AG04450 (cell line): ENCODE measurements at regions not wholly inside any gene's neighbourhood (a gene's known extent, or its start where the extent isn't known, plus 50 kb on each side); places are given as distances from the start of the nearest gene placed in this dataset.
"Not testable (repeated sequence)": the region's sequence is repeated elsewhere in the genome, so short reads cannot be mapped to it uniquely, and the experiment has no call there.

ENCODE experiments used
- CTCF ChIA-PET: fragments of 300-600, 350-600 bp; formaldehyde crosslinking; extraction: SDS; loops from one replicate; lab custom pipeline; 2022; ENCODE audit warnings: antibody characterized with exemption, inconsistent platforms; lab: Charles Lee
- POLR2A ChIA-PET: fragments of 350-600 bp; formaldehyde crosslinking; extraction: SDS; loops from one replicate; lab custom pipeline; 2021; ENCODE audit warnings: antibody characterized with exemption, inconsistent platforms; lab: Yijun Ruan, JAX
- DNase-seq: peaks from one replicate; pipeline ENCODE4 v3.0.0-alpha.2; 2011; ENCODE audit warnings: low read depth, low spot score
- H3K27ac ChIP-seq: one replicate; pipeline ENCODE4 v1.5.1; 2012; ENCODE audit warnings: low read depth, low read length, control low read depth
- H3K27me3 ChIP-seq: one replicate; pipeline ENCODE4 v1.6.0; 2012; ENCODE audit warnings: low read length; ENCODE audit not compliant: control insufficient read depth, insufficient read depth
- H3K4me3 ChIP-seq: 2 replicates; pipeline ENCODE4 v1.5.1; 2011; ENCODE audit warnings: mild to moderate bottlenecking, low read depth, low read length, control low read depth
- H3K9me3 ChIP-seq: 2 replicates; pipeline ENCODE4 v1.5.1; 2012; ENCODE audit warnings: low read length; ENCODE audit not compliant: control insufficient read depth, insufficient read depth
- CTCF ChIP-seq: IDR thresholded peaks from 2 replicates; pipeline ENCODE4 v1.5.1; 2011; ENCODE audit warnings: low read depth, low read length, control low read depth, inconsistent platforms

GRCh38 chr3:127491323-127491722, 99.2 kb downstream of the TPRA1 start:
- Histone ChIP-seq H3K27ac (no peak overlapping the region), H3K9me3 (no peaks in the 10 kb centered on the region), H3K4me3 (no peak overlapping the region), H3K27me3 (peaks cover 4% of the 10 kb centered on the region)
- no peak for DNase-seq
- ChIA-PET CTCF (no interaction called here), POLR2A (no interaction called here)
- no peak for TF ChIP-seq CTCF

DNA sequence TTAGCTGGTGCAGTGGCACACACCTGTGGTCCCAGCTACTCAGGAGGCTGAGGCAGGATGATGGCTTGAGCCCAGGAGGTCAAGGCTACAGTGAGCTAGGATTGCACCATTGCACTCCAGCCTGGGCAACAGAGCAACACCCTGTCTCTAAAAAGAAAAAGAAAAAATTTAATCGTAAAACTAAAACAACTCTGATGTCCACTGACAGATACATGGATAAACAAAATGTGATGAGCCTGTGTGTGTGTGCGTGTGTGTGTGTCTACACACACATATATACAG, 99.6 kb downstream of the TPRA1 start:
- H3K27me3 ChIP-seq, H3K4me3 ChIP-seq, DNase-seq, H3K27ac ChIP-seq, CTCF ChIA-PET, POLR2A ChIA-PET, H3K9me3 ChIP-seq: not testable (repeated sequence)

GRCh38 chr3:127490271-127491023, 100.1 kb downstream of the TPRA1 start:
- POLR2A ChIA-PET: no interaction called here
- TF ChIP-seq CTCF: no peak
- DNase-seq: no peak
- H3K4me3 ChIP-seq: no peak overlapping the region
- no peaks in the 10 kb centered on the region for H3K9me3 ChIP-seq
- CTCF ChIA-PET: no interaction called here
- H3K27ac ChIP-seq: no peak overlapping the region
- peaks cover 4% of the 10 kb centered on the region for H3K27me3 ChIP-seq

GRCh38 chr3:127489357-127489756, 101.2 kb downstream of the TPRA1 start:
- H3K27ac ChIP-seq: no peak overlapping the region
- no peak for DNase-seq
- TF ChIP-seq CTCF: no peak
- CTCF ChIA-PET: no interaction called here
- H3K4me3 ChIP-seq: no peak overlapping the region
- peaks cover 4% of the 10 kb centered on the region for H3K27me3 ChIP-seq
- H3K9me3 ChIP-seq: no peaks in the 10 kb centered on the region
- POLR2A ChIA-PET: no interaction called here

DNA sequence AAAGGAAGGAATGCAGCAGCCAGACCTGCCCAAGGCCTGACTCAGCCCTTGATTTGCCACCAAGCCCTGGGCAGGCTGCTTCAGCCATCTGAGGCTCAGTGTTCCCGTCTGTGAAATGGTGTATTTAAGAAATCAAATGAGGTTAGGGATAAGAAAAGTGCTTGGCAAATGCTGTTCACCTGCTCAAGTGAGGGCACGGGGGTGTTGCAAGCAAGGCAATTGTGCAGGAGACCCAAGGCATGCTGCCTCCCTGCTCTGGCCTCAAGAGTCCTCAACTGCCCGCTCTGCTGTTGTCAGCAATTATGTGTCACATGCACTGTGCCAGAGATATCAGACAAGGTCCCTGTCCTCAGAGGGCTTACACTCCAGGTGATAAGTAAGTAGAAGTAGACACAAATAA, 101.8 kb downstream of the TPRA1 start:
- Histone ChIP-seq H3K27ac (no peak overlapping the region), H3K4me3 (no peak overlapping the region), H3K9me3 (no peaks in the 10 kb centered on the region), H3K27me3 (peaks cover 4% of the 10 kb centered on the region)
- DNase-seq: no peak
- CTCF ChIA-PET: no interaction called here
- TF ChIP-seq CTCF: no peak
- POLR2A ChIA-PET: no interaction called here
